HL-60 (cell line): ENCODE measurements at regions not wholly inside any gene's neighbourhood (a gene's known extent, or its start where the extent isn't known, plus 50 kb on each side); places are given as distances from the start of the nearest gene placed in this dataset.

Experiments
- DNase-seq, 2 experiments: peaks; one replicate each; pipeline ENCODE4 v3.0.0-alpha.2; 2010 to 2020; ENCODE audit warnings: low read depth in 1 of 2, low spot score in 1 of 2
- H3K27ac ChIP-seq: fragments of 250-450 bp; sonication (Bioruptor Pico); replicated peaks from 2 replicates; pipeline ENCODE4 v1.5.1; 2020; ENCODE audit warnings: mild to moderate bottlenecking, moderate library complexity
- H3K27me3 ChIP-seq: fragments of 250-450 bp; sonication (Bioruptor Pico); 2 replicates; pipeline ENCODE4 v1.5.1; 2021; ENCODE audit warnings: mild to moderate bottlenecking, moderate library complexity; ENCODE audit not compliant: insufficient read depth, poor library complexity, severe bottlenecking
- H3K4me3 ChIP-seq: replicated peaks from 2 replicates; pipeline ENCODE4 v1.5.1; 2011; ENCODE audit warnings: mild to moderate bottlenecking, control low read depth, low read length; ENCODE audit not compliant: insufficient read depth
- CTCF ChIP-seq: IDR thresholded peaks from one replicate; pipeline ENCODE4 v1.5.1; 2011; ENCODE audit warnings: low read length, control low read depth, inconsistent platforms; ENCODE audit not compliant: insufficient read depth
- GABPA ChIP-seq: IDR thresholded peaks from 2 replicates; pipeline ENCODE4 v1.6.1; 2012; ENCODE audit warnings: low read depth
- POLR2AphosphoS5 ChIP-seq: IDR thresholded peaks from 2 replicates; pipeline ENCODE4 v1.6.1; 2012; ENCODE audit warnings: low read depth
- SPI1 ChIP-seq: IDR thresholded peaks from 2 replicates; pipeline ENCODE4 v1.6.1; 2012; ENCODE audit warnings: low read depth, mild to moderate bottlenecking, borderline replicate concordance
- TF ChIP-seq, protein P1 (sequence below): IDR thresholded peaks from 2 replicates; pipeline ENCODE4 v1.6.1; 2012; ENCODE audit warnings: low read depth; ENCODE audit not compliant: insufficient replicate concordance

GRCh38 chr11:70608568-70609470 lies 210.5 kb downstream of the CTTN start:
- H3K27me3 ChIP-seq: no peaks in the 10 kb centered on the region
- no peak for DNase-seq
- H3K4me3 ChIP-seq: no peak overlapping the region
- H3K27ac ChIP-seq: no peak overlapping the region
- no peak for TF ChIP-seq GABPA
- TF ChIP-seq POLR2AphosphoS5: no peak
- TF ChIP-seq SPI1: no peak
- no peak for TF ChIP-seq CTCF
- TF ChIP-seq, protein P1, sequence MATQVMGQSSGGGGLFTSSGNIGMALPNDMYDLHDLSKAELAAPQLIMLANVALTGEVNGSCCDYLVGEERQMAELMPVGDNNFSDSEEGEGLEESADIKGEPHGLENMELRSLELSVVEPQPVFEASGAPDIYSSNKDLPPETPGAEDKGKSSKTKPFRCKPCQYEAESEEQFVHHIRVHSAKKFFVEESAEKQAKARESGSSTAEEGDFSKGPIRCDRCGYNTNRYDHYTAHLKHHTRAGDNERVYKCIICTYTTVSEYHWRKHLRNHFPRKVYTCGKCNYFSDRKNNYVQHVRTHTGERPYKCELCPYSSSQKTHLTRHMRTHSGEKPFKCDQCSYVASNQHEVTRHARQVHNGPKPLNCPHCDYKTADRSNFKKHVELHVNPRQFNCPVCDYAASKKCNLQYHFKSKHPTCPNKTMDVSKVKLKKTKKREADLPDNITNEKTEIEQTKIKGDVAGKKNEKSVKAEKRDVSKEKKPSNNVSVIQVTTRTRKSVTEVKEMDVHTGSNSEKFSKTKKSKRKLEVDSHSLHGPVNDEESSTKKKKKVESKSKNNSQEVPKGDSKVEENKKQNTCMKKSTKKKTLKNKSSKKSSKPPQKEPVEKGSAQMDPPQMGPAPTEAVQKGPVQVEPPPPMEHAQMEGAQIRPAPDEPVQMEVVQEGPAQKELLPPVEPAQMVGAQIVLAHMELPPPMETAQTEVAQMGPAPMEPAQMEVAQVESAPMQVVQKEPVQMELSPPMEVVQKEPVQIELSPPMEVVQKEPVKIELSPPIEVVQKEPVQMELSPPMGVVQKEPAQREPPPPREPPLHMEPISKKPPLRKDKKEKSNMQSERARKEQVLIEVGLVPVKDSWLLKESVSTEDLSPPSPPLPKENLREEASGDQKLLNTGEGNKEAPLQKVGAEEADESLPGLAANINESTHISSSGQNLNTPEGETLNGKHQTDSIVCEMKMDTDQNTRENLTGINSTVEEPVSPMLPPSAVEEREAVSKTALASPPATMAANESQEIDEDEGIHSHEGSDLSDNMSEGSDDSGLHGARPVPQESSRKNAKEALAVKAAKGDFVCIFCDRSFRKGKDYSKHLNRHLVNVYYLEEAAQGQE: no peak

DNA sequence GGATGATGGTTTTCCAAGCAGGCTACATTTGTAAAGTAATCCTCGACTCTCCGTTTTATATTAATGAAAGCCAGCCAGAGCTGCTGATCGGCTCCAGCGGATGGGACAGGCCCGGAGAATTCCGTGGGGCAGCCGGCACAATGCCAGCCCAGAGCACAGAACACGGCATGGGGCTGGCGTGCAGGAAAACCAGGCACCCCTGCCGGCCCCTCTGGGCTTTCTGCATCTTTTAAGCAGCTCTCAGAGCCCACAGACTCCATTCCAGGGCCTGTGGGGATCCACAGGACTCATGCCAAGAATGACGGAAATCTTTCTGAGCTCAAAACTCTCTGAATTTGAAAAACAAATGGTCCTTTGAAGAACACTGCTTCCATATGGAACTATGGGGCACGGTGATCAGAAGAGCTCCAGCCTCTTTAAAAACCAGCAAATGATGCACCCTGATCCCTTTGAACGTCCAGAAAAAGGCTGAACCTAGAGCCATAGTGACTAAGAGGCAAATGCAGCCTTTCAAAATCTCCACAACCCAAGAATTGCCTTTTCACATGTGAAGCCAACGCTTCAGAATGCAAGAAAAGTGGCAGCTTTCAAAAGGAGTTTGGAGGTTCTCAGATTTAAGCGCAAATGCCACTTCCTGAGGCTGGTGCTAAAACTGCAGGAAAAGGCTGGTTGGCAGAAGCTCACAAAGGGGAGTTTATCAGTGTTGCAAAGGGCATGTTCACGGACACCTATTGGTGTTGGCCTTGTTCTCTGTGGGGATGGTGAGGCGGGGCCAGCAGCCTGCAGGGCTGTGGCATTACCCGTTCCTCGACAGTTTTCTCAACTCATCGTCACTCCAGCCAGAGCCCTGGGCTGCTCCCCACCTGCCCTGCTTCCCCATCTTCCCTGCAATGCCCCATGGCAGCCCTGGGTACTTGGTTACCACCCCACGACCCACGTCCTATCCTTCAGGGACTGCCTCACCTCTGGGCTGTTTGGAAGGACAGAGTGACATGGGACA lies 212.5 kb downstream of the CTTN start:
- no peaks in the 10 kb centered on the region for H3K27me3 ChIP-seq
- no peak overlapping the region for H3K27ac ChIP-seq
- TF ChIP-seq POLR2AphosphoS5 (no peak), CTCF (no peak), SPI1 (no peak), GABPA (no peak)
- TF ChIP-seq, protein P1: no peak
- DNase-seq: no peak
- H3K4me3 ChIP-seq: no peak overlapping the region

DNA sequence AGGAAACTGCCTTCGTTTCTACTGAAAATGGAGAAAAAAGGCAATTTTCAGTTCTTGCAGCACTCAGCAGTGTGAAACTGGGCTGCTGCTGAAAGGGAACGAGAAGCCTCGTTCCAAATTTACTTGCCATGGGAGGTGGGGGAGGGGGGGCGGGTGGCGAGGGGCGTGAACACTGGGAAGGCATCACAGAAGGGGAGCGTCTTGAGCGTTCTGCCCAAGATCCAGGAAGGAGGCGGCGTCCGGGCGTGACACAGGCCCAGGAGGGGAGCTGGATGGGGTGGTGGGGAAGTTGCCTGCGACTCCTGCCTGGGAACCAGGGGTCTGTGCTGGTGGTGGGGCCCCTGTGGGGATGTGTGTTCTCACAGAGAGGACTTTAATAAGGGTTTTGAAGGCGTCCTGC lies 213.5 kb downstream of the CTTN start:
- Histone ChIP-seq H3K4me3 (no peak overlapping the region), H3K27me3 (no peaks in the 10 kb centered on the region), H3K27ac (no peak overlapping the region)
- no peak for DNase-seq
- no peak for TF ChIP-seq SPI1
- no peak for TF ChIP-seq POLR2AphosphoS5
- TF ChIP-seq, protein P1: no peak
- TF ChIP-seq CTCF: no peak
- no peak for TF ChIP-seq GABPA
